PFSK-1 (cell line): ENCODE measurements at regions not wholly inside any gene's neighbourhood (a gene's known extent, or its start where the extent isn't known, plus 50 kb on each side); places are given as distances from the start of the nearest gene placed in this dataset.

Experiments
- POLR2AphosphoS5 ChIP-seq: IDR thresholded peaks from 2 replicates; pipeline ENCODE4 v1.6.1; 2012; ENCODE audit warnings: low read depth, mild to moderate bottlenecking, control low read depth, low read length, moderate library complexity
- REST ChIP-seq, 2 experiments: IDR thresholded peaks; 2 replicates each; pipeline versions ENCODE4 v1.6.1 to v1.8.0; 2011 to 2012; ENCODE audit warnings: low read depth in 2 of 2, low read length in 2 of 2, control low read depth in 1 of 2, inconsistent platforms in 1 of 2, mild to moderate bottlenecking in 1 of 2, moderate library complexity in 1 of 2; ENCODE audit not compliant: insufficient read depth in 1 of 2
- SIN3A ChIP-seq: IDR thresholded peaks from 2 replicates; pipeline ENCODE4 v1.6.1; 2012; ENCODE audit warnings: mild to moderate bottlenecking, low read length, moderate library complexity, borderline replicate concordance; ENCODE audit not compliant: insufficient read depth
- TAF1 ChIP-seq: IDR thresholded peaks from 2 replicates; pipeline ENCODE4 v1.6.1; 2012; ENCODE audit warnings: low read length, control low read depth, borderline replicate concordance; ENCODE audit not compliant: insufficient read depth

- no peak for TF ChIP-seq POLR2AphosphoS5
- TF ChIP-seq SIN3A, result no peak
- no peak for TF ChIP-seq TAF1
- no peak for TF ChIP-seq REST (IDR thresholded peaks at IDR 0.05; ENCODE audit: insufficient read depth in 1 of 2, low read depth in 2 of 2, low read length in 2 of 2)
These were observed 235.4 kb downstream of the CDC5L start for GRCh38 chr6:44622956-44623355.
